GDM1 (cell line): ENCODE measurements at regions not wholly inside any gene's neighbourhood (a gene's known extent, or its start where the extent isn't known, plus 50 kb on each side); places are given as distances from the start of the nearest gene placed in this dataset.
"Not testable (repeated sequence)": the region's sequence is repeated elsewhere in the genome, so short reads cannot be mapped to it uniquely, and the experiment has no call there.

Source experiments
- DNase-seq: peaks from one replicate; lab custom pipeline; 2025; lab: John Stamatoyannopoulos, UW

- no peak for DNase-seq
Observed at GRCh38 chr16:54879681-54880080, 51.0 kb upstream of the IRX5 start.

- DNase-seq = no peak
Observed at GRCh38 chr16:54878301-54878700, 52.4 kb upstream of the IRX5 start.

GRCh38 chr16:54875443-54875842, 55.2 kb upstream of the IRX5 start:
- DNase-seq = no peak

GRCh38 chr16:54873716-54874373, 56.8 kb upstream of the IRX5 start:
- DNase-seq = not testable (repeated sequence)

- DNase-seq = no peak
Observed at GRCh38 chr16:54873071-54873470, 57.6 kb upstream of the IRX5 start.

GRCh38 chr16:54870151-54870550, 60.5 kb upstream of the IRX5 start:
- no peak for DNase-seq

- DNase-seq = no peak
Observed at GRCh38 chr16:54867302-54867832, 63.3 kb upstream of the IRX5 start.

- no peak for DNase-seq
Observed at GRCh38 chr16:54862529-54862928, 68.1 kb upstream of the IRX5 start.

GRCh38 chr16:54856871-54857270, 73.8 kb upstream of the IRX5 start:
- DNase-seq = no peak

GRCh38 chr16:54847609-54848008, 83.1 kb upstream of the IRX5 start:
- no peak for DNase-seq

- DNase-seq = no peak
Observed at GRCh38 chr16:54847207-54847606, 83.5 kb upstream of the IRX5 start.

GRCh38 chr16:54846766-54847165, 83.9 kb upstream of the IRX5 start:
- DNase-seq = no peak

GRCh38 chr16:54843424-54843750, 87.3 kb upstream of the IRX5 start:
- DNase-seq = no peak

GRCh38 chr16:54842743-54843423, 87.8 kb upstream of the IRX5 start:
- no peak for DNase-seq

GRCh38 chr16:54829691-54830090, 101.0 kb upstream of the IRX5 start:
- no peak for DNase-seq

- DNase-seq = no peak
Observed at GRCh38 chr16:54822892-54823291, 107.8 kb upstream of the IRX5 start.

GRCh38 chr16:54822492-54822891, 108.2 kb upstream of the IRX5 start:
- no peak for DNase-seq

GRCh38 chr16:54821731-54822130, 108.9 kb upstream of the IRX5 start:
- DNase-seq = no peak

- no peak for DNase-seq
Observed at GRCh38 chr16:54817940-54818574, 112.6 kb upstream of the IRX5 start.

- DNase-seq = no peak
Observed at GRCh38 chr16:54817432-54817831, 113.2 kb upstream of the IRX5 start.

- peak; percentile 4 for DNase-seq
Observed at GRCh38 chr16:54816471-54816870, 114.2 kb upstream of the IRX5 start.

- DNase-seq = no peak
Observed at GRCh38 chr16:54815177-54815576, 115.5 kb upstream of the IRX5 start.

GRCh38 chr16:54813778-54814177, 116.9 kb upstream of the IRX5 start:
- no peak for DNase-seq
